Neuronal stem cell (in vitro differentiated cells): ENCODE measurements at regions not wholly inside any gene's neighbourhood (a gene's known extent, or its start where the extent isn't known, plus 50 kb on each side); places are given as distances from the start of the nearest gene placed in this dataset.

Experiments used
- DNase-seq: peaks from one replicate; pipeline ENCODE4 v3.0.0-alpha.2; 2013; ENCODE audit warnings: low spot score
- H2AFZ ChIP-seq: one replicate; pipeline ENCODE4 v1.6.1; 2013; ENCODE audit warnings: mild to moderate bottlenecking, low read length, inconsistent platforms
- H2AK5ac ChIP-seq: 2 replicates; pipeline ENCODE4 v1.6.1; 2013; ENCODE audit warnings: low read depth, mild to moderate bottlenecking, inconsistent platforms, low read length, moderate library complexity, mixed read lengths
- H2BK120ac ChIP-seq: 2 replicates; pipeline ENCODE4 v1.6.1; 2013; ENCODE audit warnings: low read depth, mild to moderate bottlenecking, inconsistent platforms, low read length, moderate library complexity, mixed read lengths
- H2BK12ac ChIP-seq: one replicate; pipeline ENCODE4 v1.6.1; 2013; ENCODE audit warnings: low read length, inconsistent platforms
- H2BK15ac ChIP-seq: 2 replicates; pipeline ENCODE4 v1.6.1; 2013; ENCODE audit warnings: mild to moderate bottlenecking, low read length, inconsistent platforms, mixed read lengths
- H2BK5ac ChIP-seq: one replicate; pipeline ENCODE4 v1.6.1; 2013; ENCODE audit warnings: inconsistent platforms, mild to moderate bottlenecking, low read length, moderate library complexity
- H3K14ac ChIP-seq: one replicate; pipeline ENCODE4 v1.6.1; 2013; ENCODE audit warnings: low read length, inconsistent platforms
- H3K18ac ChIP-seq: 2 replicates; pipeline ENCODE4 v1.6.1; 2013; ENCODE audit warnings: low read length, inconsistent platforms
- H3K23ac ChIP-seq: 2 replicates; pipeline ENCODE4 v1.6.1; 2013; ENCODE audit warnings: low read depth, mild to moderate bottlenecking, mixed read lengths, low read length, inconsistent platforms; ENCODE audit not compliant: poor library complexity
- H3K27ac ChIP-seq: replicated peaks from 3 replicates; pipeline ENCODE4 v1.5.1; 2013; ENCODE audit warnings: low read length, inconsistent platforms
- H3K27me3 ChIP-seq, 3 experiments: 2 replicates each; pipeline ENCODE4 v1.6.1; 2013; ENCODE audit warnings: low read length in 3 of 3, mild to moderate bottlenecking in 2 of 3, inconsistent platforms in 1 of 3, low read depth in 1 of 3, mixed read lengths in 1 of 3, moderate library complexity in 1 of 3; ENCODE audit not compliant: control insufficient read depth in 3 of 3, insufficient read depth in 3 of 3
- H3K36me3 ChIP-seq, 2 donors: replicated peaks in 1 of 2; 2 replicates each; pipeline ENCODE4 v1.6.1; 2013; ENCODE audit warnings: low read length in 2 of 2; ENCODE audit not compliant: control insufficient read depth in 2 of 2, insufficient read depth in 2 of 2
- H3K4ac ChIP-seq: 2 replicates; pipeline ENCODE4 v1.6.1; 2013; ENCODE audit warnings: inconsistent platforms, mild to moderate bottlenecking, low read length, moderate library complexity
- H3K4me1 ChIP-seq, 2 donors: 1 replicate in 1 of 2; 2 replicates in 1 of 2; pipeline ENCODE4 v1.6.1; 2013; ENCODE audit warnings: low read length in 2 of 2, low read depth in 1 of 2; ENCODE audit not compliant: control insufficient read depth in 2 of 2, insufficient read depth in 1 of 2
- H3K4me2 ChIP-seq: one replicate; pipeline ENCODE4 v1.6.1; 2013; ENCODE audit warnings: mild to moderate bottlenecking, low read length, inconsistent platforms; ENCODE audit not compliant: insufficient read depth, poor library complexity, severe bottlenecking
- H3K4me3 ChIP-seq, 2 donors: 2 replicates each; pipeline ENCODE4 v1.5.1; 2013; ENCODE audit warnings: low read length in 2 of 2, mild to moderate bottlenecking in 2 of 2, inconsistent platforms in 1 of 2, moderate library complexity in 1 of 2
- H3K79me1 ChIP-seq: one replicate; pipeline ENCODE4 v1.6.1; 2013; ENCODE audit warnings: low read depth, mild to moderate bottlenecking, inconsistent platforms, low read length, moderate library complexity
- H3K9ac ChIP-seq: one replicate; pipeline ENCODE4 v1.6.1; 2013; ENCODE audit warnings: mild to moderate bottlenecking, low read depth, low read length, inconsistent platforms; ENCODE audit not compliant: poor library complexity
- H3K9me3 ChIP-seq, 2 donors: replicated peaks in 1 of 2; 2 replicates each; pipeline versions ENCODE3 to v1.6.1; 2013; ENCODE audit warnings: low read length in 2 of 2, mild to moderate bottlenecking in 2 of 2, inconsistent platforms in 1 of 2, low read depth in 1 of 2, mixed read lengths in 1 of 2, moderate library complexity in 1 of 2; ENCODE audit not compliant: control insufficient read depth in 2 of 2, insufficient read depth in 1 of 2
- H4K8ac ChIP-seq: one replicate; pipeline ENCODE4 v1.6.1; 2013; ENCODE audit warnings: low read depth, mild to moderate bottlenecking, inconsistent platforms, low read length, moderate library complexity
- H4K91ac ChIP-seq: one replicate; pipeline ENCODE4 v1.6.1; 2013; ENCODE audit warnings: low read length, low read depth, mild to moderate bottlenecking, inconsistent platforms; ENCODE audit not compliant: poor library complexity
- whole genome bisulfite sequencing, 2 donors: extraction: QIAGEN DNeasy Blood & Tissue Kit; methylation state at CpG; one replicate each; pipeline ENCODE4 v1.1.7; 2013; ENCODE audit warnings: missing lambda C conversion rate in 2 of 2, mixed read lengths in 1 of 2; ENCODE audit not compliant: insufficient read length in 2 of 2, insufficient replicate concordance in 1 of 2; ENCODE audit errors: extremely low coverage in 2 of 2; 5-methylcytosine and 5-hydroxymethylcytosine counted together

DNA sequence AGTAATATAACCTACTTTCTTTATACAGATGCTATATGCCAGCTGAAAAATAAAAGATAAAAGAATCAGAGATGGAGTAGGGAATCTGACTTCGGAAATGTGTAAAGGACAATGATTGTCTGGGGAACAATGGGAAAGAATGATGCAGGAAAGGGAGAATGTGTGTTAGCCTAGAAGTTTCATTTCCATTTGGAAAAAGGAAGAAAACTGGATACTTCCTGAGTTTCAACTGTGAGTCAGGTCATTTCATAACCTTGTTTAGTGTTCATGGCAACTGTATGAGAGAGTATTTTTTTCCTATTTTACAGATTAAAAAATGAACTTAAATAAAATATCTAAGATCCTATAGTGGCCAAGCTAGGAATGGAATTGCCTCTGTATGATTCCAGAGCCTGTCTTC, 261.3 kb upstream of the NECTIN3 start:
- no peak overlapping the region for H2BK12ac ChIP-seq
- no peak overlapping the region for H4K8ac ChIP-seq
- no peak overlapping the region for H2BK15ac ChIP-seq
- H3K4me3 ChIP-seq, result no peak overlapping the region
- no peak overlapping the region for H2BK120ac ChIP-seq
- H2AK5ac ChIP-seq, result no peak overlapping the region
- DNase-seq, result no peak
- WGBS, 2 donors, result no CpG with 5 or more reads among the region's 1 CpG
- no peak overlapping the region for H3K27ac ChIP-seq
- H3K4ac ChIP-seq, result no peak overlapping the region
- no peaks in the 10 kb centered on the region for H3K27me3 ChIP-seq
- H3K4me2 ChIP-seq, result no peak overlapping the region
- H3K9ac ChIP-seq, result no peak overlapping the region
- no peak overlapping the region for H2BK5ac ChIP-seq
- no peaks in the 10 kb centered on the region for H3K9me3 ChIP-seq
- H3K36me3 ChIP-seq, result no peaks in the 10 kb centered on the region
- H2AFZ ChIP-seq, result no peak overlapping the region
- no peak overlapping the region for H4K91ac ChIP-seq
- H3K4me1 ChIP-seq, result peaks cover 4 to 5% of the 10 kb centered on the region in 2 donors
- H3K18ac ChIP-seq, result no peak overlapping the region
- no peak overlapping the region for H3K23ac ChIP-seq
- no peaks in the 10 kb centered on the region for H3K79me1 ChIP-seq
- no peak overlapping the region for H3K14ac ChIP-seq

DNA sequence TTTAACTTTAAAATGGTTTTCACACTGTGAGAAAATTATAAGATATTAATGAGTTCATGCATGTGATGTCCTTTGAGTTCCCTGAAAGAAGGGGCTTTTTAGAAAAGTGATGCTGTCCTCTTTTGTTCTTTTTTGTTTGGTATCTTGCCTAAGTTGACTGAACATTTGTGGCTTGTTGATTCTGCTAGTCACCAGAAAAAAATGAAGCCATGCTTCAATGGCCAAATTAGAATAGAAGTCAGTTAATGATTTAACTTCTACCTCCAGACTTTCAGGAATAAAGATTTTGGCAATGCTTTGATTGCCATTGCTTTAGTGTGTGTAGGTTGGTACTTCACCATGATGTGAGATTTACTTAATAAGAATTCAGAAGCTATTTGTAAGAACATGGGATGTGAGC, 260.6 kb upstream of the NECTIN3 start:
- Histone ChIP-seq H3K4me2 (no peak overlapping the region), H2BK15ac (no peak overlapping the region), H2BK12ac (no peak overlapping the region), H3K79me1 (no peaks in the 10 kb centered on the region), H3K4me1 (peaks cover 4 to 5% of the 10 kb centered on the region in 2 donors), H2BK5ac (no peak overlapping the region), H3K9me3 (no peaks in the 10 kb centered on the region), H4K91ac (no peak overlapping the region), H2AK5ac (no peak overlapping the region), H3K27me3 (no peaks in the 10 kb centered on the region), H3K14ac (no peak overlapping the region), H3K4ac (no peak overlapping the region), H3K27ac (no peak overlapping the region), H3K18ac (no peak overlapping the region), H3K4me3 (no peak overlapping the region), H4K8ac (no peak overlapping the region), H3K23ac (no peak overlapping the region), H3K9ac (no peak overlapping the region), H2BK120ac (no peak overlapping the region), H2AFZ (no peak overlapping the region), H3K36me3 (no peaks in the 10 kb centered on the region)
- DNase-seq, result no peak

DNA sequence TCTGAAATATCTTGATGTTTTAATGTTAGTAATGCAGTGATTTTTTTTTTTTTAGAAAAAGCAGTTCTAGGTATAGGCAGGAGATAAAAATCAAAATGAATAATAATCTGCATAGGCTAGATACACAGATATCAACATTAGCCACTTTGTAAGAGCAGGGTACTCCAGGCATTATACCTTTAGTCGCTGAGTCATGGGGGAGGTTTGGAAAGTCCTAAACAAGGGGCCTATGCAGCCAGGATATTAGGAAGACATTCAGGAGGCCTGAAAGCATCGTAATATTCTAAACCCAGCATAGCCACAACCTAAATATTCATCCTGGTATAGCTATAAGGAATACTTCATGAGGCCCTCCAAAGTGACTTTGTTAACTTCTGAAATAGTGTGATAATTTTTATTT, 258.1 kb upstream of the NECTIN3 start:
- Histone ChIP-seq H3K18ac (no peak overlapping the region), H4K91ac (no peak overlapping the region), H2BK12ac (no peak overlapping the region), H2BK15ac (no peak overlapping the region), H2BK5ac (no peak overlapping the region), H2BK120ac (no peak overlapping the region), H3K14ac (no peak overlapping the region), H3K4ac (no peak overlapping the region), H3K4me2 (no peak overlapping the region), H3K27me3 (no peaks in the 10 kb centered on the region), H3K23ac (no peak overlapping the region), H3K4me3 (no peak overlapping the region), H3K9me3 (no peaks in the 10 kb centered on the region), H2AK5ac (no peak overlapping the region), H3K27ac (no peak overlapping the region), H2AFZ (no peak overlapping the region), H4K8ac (no peak overlapping the region), H3K36me3 (no peaks in the 10 kb centered on the region), H3K4me1 (peaks cover 4 to 5% of the 10 kb centered on the region in 2 donors), H3K9ac (no peak overlapping the region), H3K79me1 (no peaks in the 10 kb centered on the region)
- no CpG with 5 or more reads among the region's 2 CpGs for WGBS, 2 donors
- no peak for DNase-seq

DNA sequence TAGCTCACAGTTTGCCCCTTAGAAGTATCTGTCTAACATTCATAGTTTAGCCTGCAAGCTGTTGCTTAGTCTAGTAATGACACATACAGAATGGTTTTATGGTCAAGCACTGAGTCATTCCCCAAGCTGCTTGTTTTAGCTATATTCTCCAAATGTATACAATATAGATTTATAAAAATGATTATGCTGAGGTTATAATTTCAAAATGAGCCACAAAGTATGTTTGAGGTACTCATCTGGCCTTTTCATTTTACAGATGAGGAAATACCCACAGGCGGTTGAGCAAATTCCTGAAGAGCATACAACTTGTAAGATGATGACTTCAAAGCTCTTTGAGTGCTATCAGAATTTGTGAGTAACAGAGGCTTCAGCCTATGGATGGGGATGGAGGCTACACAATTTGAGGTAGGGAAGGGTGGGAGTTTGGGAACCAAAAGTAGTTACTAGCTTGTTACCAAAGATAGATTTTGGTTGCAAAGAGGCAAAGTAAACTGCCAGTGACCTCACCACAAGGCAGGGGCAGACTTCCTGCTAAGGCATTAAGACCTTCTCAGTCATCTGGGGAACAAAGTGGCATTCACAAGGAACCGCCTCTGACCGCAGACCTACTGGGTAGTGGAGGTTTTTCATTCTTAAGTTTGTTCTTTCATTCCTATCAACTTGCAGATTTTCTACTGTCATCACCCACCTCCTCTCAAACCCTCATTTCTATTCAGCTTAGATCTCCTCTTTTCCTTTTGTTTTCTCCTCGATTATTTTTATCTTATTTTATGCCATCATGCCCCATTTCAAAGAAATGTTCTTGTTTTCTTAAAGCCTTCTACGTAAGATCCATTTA, 257.2 kb upstream of the NECTIN3 start:
- Histone ChIP-seq H3K9me3 (no peaks in the 10 kb centered on the region), H4K91ac (no peak overlapping the region), H2BK120ac (no peak overlapping the region), H3K9ac (no peak overlapping the region), H3K4ac (no peak overlapping the region), H3K4me3 (no peak overlapping the region), H2AK5ac (no peak overlapping the region), H3K14ac (no peak overlapping the region), H3K4me1 (peaks cover 4 to 5% of the 10 kb centered on the region in 2 donors), H2BK5ac (no peak overlapping the region), H3K23ac (no peak overlapping the region), H2BK12ac (no peak overlapping the region), H3K36me3 (no peaks in the 10 kb centered on the region), H2AFZ (peak overlapping the region; percentile 51), H3K27ac (peak overlapping the region; percentile 6), H3K27me3 (no peaks in the 10 kb centered on the region), H4K8ac (no peak overlapping the region), H3K79me1 (no peaks in the 10 kb centered on the region), H3K18ac (no peak overlapping the region), H2BK15ac (no peak overlapping the region), H3K4me2 (no peak overlapping the region)
- WGBS, 2 donors, result no CpG with 5 or more reads among the region's 5 CpGs
- no peak for DNase-seq
